HCT116 (cell line): ENCODE measurements at regions not wholly inside any gene's neighbourhood (a gene's known extent, or its start where the extent isn't known, plus 50 kb on each side); places are given as distances from the start of the nearest gene placed in this dataset.

ENCODE experiments used
- FOSL1 ChIP-seq: IDR thresholded peaks from 2 replicates; pipeline ENCODE4 v1.6.1; 2012; ENCODE audit warnings: low read depth
- POLR2A ChIP-seq: IDR thresholded peaks from 2 replicates; pipeline ENCODE4 v1.7.0; 2011; ENCODE audit warnings: borderline replicate concordance; ENCODE audit not compliant: insufficient read depth, insufficient read length; ENCODE audit errors: extremely low read depth
- RAD21 ChIP-seq: IDR thresholded peaks from 2 replicates; pipeline ENCODE4 v1.6.1; 2012; ENCODE audit warnings: low read depth, mild to moderate bottlenecking
- SP1 ChIP-seq: IDR thresholded peaks from 2 replicates; pipeline ENCODE4 v1.6.1; 2012; ENCODE audit warnings: low read depth
- SRF ChIP-seq: IDR thresholded peaks from 2 replicates; pipeline ENCODE4 v1.6.1; 2012; ENCODE audit warnings: low read depth
- TCF7L2 ChIP-seq: IDR thresholded peaks from 2 replicates; pipeline ENCODE4 v1.7.0; 2011; ENCODE audit warnings: borderline replicate concordance, inconsistent platforms; ENCODE audit not compliant: insufficient read depth, insufficient read length; ENCODE audit errors: extremely low read depth
- YY1 ChIP-seq: IDR thresholded peaks from 2 replicates; pipeline ENCODE4 v1.6.1; 2011; ENCODE audit warnings: low read length, low read depth, moderate library complexity, mild to moderate bottlenecking; ENCODE audit not compliant: insufficient replicate concordance; ENCODE audit errors: extremely low read depth
- TF ChIP-seq, protein P1 (sequence below), 3 experiments: fragments of 200-600 bp in 1 of 3; sonication (generic) in 1 of 3; IDR thresholded peaks in 2 of 3; conservative IDR thresholded peaks in 1 of 3; 2 replicates each; pipeline ENCODE4 v1.5.1; 2012 to 2017; ENCODE audit warnings: low read depth in 2 of 3, low read length in 2 of 3, antibody characterized with exemption in 1 of 3, borderline replicate concordance in 1 of 3, control low read depth in 1 of 3, mild to moderate bottlenecking in 1 of 3, mixed read lengths in 1 of 3, mixed run types in 1 of 3, moderate library complexity in 1 of 3; ENCODE audit not compliant: insufficient read depth in 1 of 3
- TF ChIP-seq, protein P2 (sequence below): IDR thresholded peaks from 2 replicates; pipeline ENCODE4 v1.6.1; 2012
- TF ChIP-seq, protein P3 (sequence below): IDR thresholded peaks from 2 replicates; pipeline ENCODE4 v1.6.1; 2012; ENCODE audit warnings: low read depth

DNA sequence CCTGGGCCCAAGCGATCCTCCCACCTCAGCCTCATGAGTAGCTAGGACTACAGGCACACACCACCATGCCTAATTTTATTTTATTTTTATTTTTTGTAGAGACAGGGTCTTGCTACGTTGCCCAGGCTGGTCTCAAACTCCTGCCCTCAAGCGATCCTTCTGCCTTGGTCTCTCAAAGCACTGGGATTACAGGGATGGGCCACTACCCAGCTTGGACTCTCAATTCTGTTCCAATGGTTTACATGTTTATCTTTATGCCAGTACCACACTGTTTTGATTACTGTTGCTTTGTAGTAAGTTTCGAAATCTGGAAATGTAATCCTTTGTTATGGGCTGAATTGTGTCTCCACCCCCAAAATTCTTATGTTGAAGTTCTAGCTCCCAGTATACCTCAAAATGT lies 88.4 kb upstream of the TARDBP start:
- TF ChIP-seq, protein P1, sequence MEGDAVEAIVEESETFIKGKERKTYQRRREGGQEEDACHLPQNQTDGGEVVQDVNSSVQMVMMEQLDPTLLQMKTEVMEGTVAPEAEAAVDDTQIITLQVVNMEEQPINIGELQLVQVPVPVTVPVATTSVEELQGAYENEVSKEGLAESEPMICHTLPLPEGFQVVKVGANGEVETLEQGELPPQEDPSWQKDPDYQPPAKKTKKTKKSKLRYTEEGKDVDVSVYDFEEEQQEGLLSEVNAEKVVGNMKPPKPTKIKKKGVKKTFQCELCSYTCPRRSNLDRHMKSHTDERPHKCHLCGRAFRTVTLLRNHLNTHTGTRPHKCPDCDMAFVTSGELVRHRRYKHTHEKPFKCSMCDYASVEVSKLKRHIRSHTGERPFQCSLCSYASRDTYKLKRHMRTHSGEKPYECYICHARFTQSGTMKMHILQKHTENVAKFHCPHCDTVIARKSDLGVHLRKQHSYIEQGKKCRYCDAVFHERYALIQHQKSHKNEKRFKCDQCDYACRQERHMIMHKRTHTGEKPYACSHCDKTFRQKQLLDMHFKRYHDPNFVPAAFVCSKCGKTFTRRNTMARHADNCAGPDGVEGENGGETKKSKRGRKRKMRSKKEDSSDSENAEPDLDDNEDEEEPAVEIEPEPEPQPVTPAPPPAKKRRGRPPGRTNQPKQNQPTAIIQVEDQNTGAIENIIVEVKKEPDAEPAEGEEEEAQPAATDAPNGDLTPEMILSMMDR (IDR thresholded peaks at IDR 0.05 in 2 of 3, conservative IDR thresholded peaks at IDR 0.05 in 1 of 3; ENCODE audit: borderline replicate concordance in 1 of 3, insufficient read depth in 1 of 3, low read depth in 2 of 3, low read length in 2 of 3): no peak
- TF ChIP-seq SRF (no peak), FOSL1 (no peak), TCF7L2 (no peak), POLR2A (no peak), SP1 (no peak), RAD21 (no peak), YY1 (no peak)
- TF ChIP-seq, protein P2, sequence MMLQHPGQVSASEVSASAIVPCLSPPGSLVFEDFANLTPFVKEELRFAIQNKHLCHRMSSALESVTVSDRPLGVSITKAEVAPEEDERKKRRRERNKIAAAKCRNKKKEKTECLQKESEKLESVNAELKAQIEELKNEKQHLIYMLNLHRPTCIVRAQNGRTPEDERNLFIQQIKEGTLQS: no peak
- TF ChIP-seq, protein P3, sequence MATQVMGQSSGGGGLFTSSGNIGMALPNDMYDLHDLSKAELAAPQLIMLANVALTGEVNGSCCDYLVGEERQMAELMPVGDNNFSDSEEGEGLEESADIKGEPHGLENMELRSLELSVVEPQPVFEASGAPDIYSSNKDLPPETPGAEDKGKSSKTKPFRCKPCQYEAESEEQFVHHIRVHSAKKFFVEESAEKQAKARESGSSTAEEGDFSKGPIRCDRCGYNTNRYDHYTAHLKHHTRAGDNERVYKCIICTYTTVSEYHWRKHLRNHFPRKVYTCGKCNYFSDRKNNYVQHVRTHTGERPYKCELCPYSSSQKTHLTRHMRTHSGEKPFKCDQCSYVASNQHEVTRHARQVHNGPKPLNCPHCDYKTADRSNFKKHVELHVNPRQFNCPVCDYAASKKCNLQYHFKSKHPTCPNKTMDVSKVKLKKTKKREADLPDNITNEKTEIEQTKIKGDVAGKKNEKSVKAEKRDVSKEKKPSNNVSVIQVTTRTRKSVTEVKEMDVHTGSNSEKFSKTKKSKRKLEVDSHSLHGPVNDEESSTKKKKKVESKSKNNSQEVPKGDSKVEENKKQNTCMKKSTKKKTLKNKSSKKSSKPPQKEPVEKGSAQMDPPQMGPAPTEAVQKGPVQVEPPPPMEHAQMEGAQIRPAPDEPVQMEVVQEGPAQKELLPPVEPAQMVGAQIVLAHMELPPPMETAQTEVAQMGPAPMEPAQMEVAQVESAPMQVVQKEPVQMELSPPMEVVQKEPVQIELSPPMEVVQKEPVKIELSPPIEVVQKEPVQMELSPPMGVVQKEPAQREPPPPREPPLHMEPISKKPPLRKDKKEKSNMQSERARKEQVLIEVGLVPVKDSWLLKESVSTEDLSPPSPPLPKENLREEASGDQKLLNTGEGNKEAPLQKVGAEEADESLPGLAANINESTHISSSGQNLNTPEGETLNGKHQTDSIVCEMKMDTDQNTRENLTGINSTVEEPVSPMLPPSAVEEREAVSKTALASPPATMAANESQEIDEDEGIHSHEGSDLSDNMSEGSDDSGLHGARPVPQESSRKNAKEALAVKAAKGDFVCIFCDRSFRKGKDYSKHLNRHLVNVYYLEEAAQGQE: no peak
